Ishikawa (cell line): ENCODE measurements at regions not wholly inside any gene's neighbourhood (a gene's known extent, or its start where the extent isn't known, plus 50 kb on each side); places are given as distances from the start of the nearest gene placed in this dataset.

Experiments used
- CREB1 ChIP-seq: IDR thresholded peaks from 2 replicates; pipeline ENCODE4 v1.6.1; 2012; ENCODE audit warnings: low read depth
- EGR1 ChIP-seq: IDR thresholded peaks from 2 replicates; pipeline ENCODE4 v1.6.1; 2012
- EP300 ChIP-seq: IDR thresholded peaks from 2 replicates; pipeline ENCODE4 v1.6.1; 2012; ENCODE audit warnings: borderline replicate concordance
- FOXM1 ChIP-seq: IDR thresholded peaks from 2 replicates; pipeline ENCODE4 v1.6.1; 2012; ENCODE audit warnings: low read depth, borderline replicate concordance
- RAD21 ChIP-seq: IDR thresholded peaks from 2 replicates; pipeline ENCODE4 v1.6.1; 2012; ENCODE audit warnings: low read depth
- TAF1 ChIP-seq: IDR thresholded peaks from 2 replicates; pipeline ENCODE4 v1.6.1; 2012; ENCODE audit warnings: low read depth, mild to moderate bottlenecking
- TCF12 ChIP-seq: IDR thresholded peaks from 2 replicates; pipeline ENCODE4 v1.6.1; 2012; ENCODE audit warnings: low read depth
- TEAD4 ChIP-seq: IDR thresholded peaks from 2 replicates; pipeline ENCODE4 v1.6.1; 2012
- YY1 ChIP-seq: IDR thresholded peaks from 2 replicates; pipeline ENCODE4 v1.6.1; 2012; ENCODE audit warnings: low read depth
- ZBTB7A ChIP-seq: IDR thresholded peaks from 2 replicates; pipeline ENCODE4 v1.6.1; 2012; ENCODE audit warnings: low read depth
- TF ChIP-seq, protein P1 (sequence below): IDR thresholded peaks from 2 replicates; pipeline ENCODE4 v1.6.1; 2012
- TF ChIP-seq, protein P2 (sequence below): IDR thresholded peaks from 2 replicates; pipeline ENCODE4 v1.6.1; 2012; ENCODE audit warnings: low read depth, mild to moderate bottlenecking

- no peak for TF ChIP-seq EGR1
- TF ChIP-seq TEAD4 = no peak
- TF ChIP-seq ZBTB7A = no peak
- TF ChIP-seq EP300 = no peak
- no peak for TF ChIP-seq RAD21
- TF ChIP-seq, protein P1, sequence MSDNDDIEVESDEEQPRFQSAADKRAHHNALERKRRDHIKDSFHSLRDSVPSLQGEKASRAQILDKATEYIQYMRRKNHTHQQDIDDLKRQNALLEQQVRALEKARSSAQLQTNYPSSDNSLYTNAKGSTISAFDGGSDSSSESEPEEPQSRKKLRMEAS = no peak
- TF ChIP-seq, protein P2, sequence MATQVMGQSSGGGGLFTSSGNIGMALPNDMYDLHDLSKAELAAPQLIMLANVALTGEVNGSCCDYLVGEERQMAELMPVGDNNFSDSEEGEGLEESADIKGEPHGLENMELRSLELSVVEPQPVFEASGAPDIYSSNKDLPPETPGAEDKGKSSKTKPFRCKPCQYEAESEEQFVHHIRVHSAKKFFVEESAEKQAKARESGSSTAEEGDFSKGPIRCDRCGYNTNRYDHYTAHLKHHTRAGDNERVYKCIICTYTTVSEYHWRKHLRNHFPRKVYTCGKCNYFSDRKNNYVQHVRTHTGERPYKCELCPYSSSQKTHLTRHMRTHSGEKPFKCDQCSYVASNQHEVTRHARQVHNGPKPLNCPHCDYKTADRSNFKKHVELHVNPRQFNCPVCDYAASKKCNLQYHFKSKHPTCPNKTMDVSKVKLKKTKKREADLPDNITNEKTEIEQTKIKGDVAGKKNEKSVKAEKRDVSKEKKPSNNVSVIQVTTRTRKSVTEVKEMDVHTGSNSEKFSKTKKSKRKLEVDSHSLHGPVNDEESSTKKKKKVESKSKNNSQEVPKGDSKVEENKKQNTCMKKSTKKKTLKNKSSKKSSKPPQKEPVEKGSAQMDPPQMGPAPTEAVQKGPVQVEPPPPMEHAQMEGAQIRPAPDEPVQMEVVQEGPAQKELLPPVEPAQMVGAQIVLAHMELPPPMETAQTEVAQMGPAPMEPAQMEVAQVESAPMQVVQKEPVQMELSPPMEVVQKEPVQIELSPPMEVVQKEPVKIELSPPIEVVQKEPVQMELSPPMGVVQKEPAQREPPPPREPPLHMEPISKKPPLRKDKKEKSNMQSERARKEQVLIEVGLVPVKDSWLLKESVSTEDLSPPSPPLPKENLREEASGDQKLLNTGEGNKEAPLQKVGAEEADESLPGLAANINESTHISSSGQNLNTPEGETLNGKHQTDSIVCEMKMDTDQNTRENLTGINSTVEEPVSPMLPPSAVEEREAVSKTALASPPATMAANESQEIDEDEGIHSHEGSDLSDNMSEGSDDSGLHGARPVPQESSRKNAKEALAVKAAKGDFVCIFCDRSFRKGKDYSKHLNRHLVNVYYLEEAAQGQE = no peak
- TF ChIP-seq FOXM1 = no peak
- TF ChIP-seq TAF1 = no peak
- TF ChIP-seq TCF12 = no peak
- TF ChIP-seq CREB1 = no peak
- TF ChIP-seq YY1 = no peak
Observed at GRCh38 chr11:134521452-134522289, 109.6 kb upstream of the B3GAT1 start.
